Ovary (tissue), 7 donors: ENCODE measurements at regions not wholly inside any gene's neighbourhood (a gene's known extent, or its start where the extent isn't known, plus 50 kb on each side); places are given as distances from the start of the nearest gene placed in this dataset.

Experiments used
- DNase-seq, 5 donors: peaks; one replicate each; pipeline ENCODE4 v3.0.0-alpha.2; 2019 to 2020
- H3K27ac ChIP-seq, 2 donors: fragments of 200-600 bp; one replicate each; pipeline versions ENCODE4 v1.5.1 to v1.8.0; 2019 to 2022
- H3K27me3 ChIP-seq: fragments of 200-600 bp; one replicate; pipeline ENCODE4 v1.8.0; 2022
- H3K36me3 ChIP-seq: fragments of 200-600 bp; sonication (generic); one replicate; pipeline ENCODE4 v1.5.1; 2019
- H3K4me1 ChIP-seq: one replicate; pipeline ENCODE4 v1.8.1; 2013; ENCODE audit warnings: mild to moderate bottlenecking, moderate library complexity; ENCODE audit not compliant: insufficient read depth
- H3K4me3 ChIP-seq: fragments of 200-600 bp; sonication (generic); one replicate; pipeline ENCODE4 v1.5.1; 2017
- H3K9me3 ChIP-seq, 2 donors: fragments of 200-600 bp in 1 of 2; sonication (generic) in 1 of 2; one replicate each; pipeline versions ENCODE4 v1.5.1 to v1.8.1; 2013 to 2019; ENCODE audit warnings: mild to moderate bottlenecking in 1 of 2, moderate library complexity in 1 of 2
- EP300 ChIP-seq: sonication (generic); formaldehyde crosslinking; IDR thresholded peaks from one replicate; pipeline ENCODE4 v1.6.1; 2017; ENCODE audit warnings: antibody characterized with exemption
- POLR2A ChIP-seq: fragments of 450-650 bp; IDR thresholded peaks from one replicate; pipeline ENCODE4 v1.6.1; 2017; ENCODE audit warnings: antibody characterized with exemption, mild to moderate bottlenecking, moderate library complexity
- WGBS, 3 donors: extraction: QIAGEN DNeasy Blood & Tissue Kit in 1 of 3; methylation state at CpG; one replicate each; pipeline versions ENCODE4 v1.1.5 to v1.1.7; 2013 to 2017; 5-methylcytosine and 5-hydroxymethylcytosine counted together
- intact Hi-C, 4 donors: fragments of 100-400 bp; cut with DNase I; formaldehyde crosslinking; loops; one replicate each; pipeline versions ENCODE4 v1.11.0 to v1.15.1; 2022 to 2023
- TF ChIP-seq, protein P1 (sequence below), 3 donors: fragments of 450-650 bp in 2 of 3; fragments of 200-600 bp in 1 of 3; IDR thresholded peaks; one replicate each; pipeline versions ENCODE4 v1.5.1 to v1.8.0; 2016 to 2022; ENCODE audit warnings: antibody characterized with exemption in 3 of 3, mild to moderate bottlenecking in 1 of 3
- donor health status: DM: no; HTN: no; CAD: no; lungs with moderate emphysema.
- donor health status: DM: no; HTN: no; CAD: no.
- donor health status: Bipolar disorder and iron deficiency.
- donor health status: DM: no; HTN: no; CAD: no.
- donor health status: DM: yes; HTN: yes; CAD: no.

DNA sequence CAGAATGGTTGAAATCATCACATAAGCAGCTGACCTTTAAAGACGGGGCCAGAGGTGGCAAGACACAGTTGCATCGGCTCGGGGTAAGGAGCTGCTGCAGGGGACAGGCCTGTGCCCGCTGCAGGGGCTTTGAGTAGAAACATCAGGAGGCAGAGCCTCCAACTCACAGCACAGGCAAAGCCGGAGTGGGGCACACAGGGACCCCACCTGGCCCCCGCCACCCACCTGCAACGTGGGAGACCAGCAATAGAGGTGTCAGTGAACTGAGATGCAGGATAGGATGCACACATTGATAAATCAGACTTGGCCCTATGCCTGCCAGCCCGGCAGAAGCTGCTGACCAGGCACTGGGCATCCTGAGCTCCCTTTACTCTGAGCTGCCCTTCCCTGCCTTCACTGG, 257.2 kb downstream of the NPHP4 start:
- Histone ChIP-seq H3K9me3 (no peaks in the 10 kb centered on the region), H3K27me3 (no peaks in the 10 kb centered on the region), H3K4me1 (no peaks in the 10 kb centered on the region), H3K36me3 (no peaks in the 10 kb centered on the region), H3K4me3 (no peak overlapping the region), H3K27ac (no peak overlapping the region)
- no peak for DNase-seq
- intact Hi-C loops, result loop anchor here in 1 of 4 donors (5.0 kb wide), 1 partner anchor 1518 kb away; no protein-coding TSS in a partner anchor
- 61 to 74% (median 67%) methylated on average over 8 of the region's 8 CpGs for WGBS, 3 donors
- no peak for TF ChIP-seq POLR2A
- TF ChIP-seq, protein P1, sequence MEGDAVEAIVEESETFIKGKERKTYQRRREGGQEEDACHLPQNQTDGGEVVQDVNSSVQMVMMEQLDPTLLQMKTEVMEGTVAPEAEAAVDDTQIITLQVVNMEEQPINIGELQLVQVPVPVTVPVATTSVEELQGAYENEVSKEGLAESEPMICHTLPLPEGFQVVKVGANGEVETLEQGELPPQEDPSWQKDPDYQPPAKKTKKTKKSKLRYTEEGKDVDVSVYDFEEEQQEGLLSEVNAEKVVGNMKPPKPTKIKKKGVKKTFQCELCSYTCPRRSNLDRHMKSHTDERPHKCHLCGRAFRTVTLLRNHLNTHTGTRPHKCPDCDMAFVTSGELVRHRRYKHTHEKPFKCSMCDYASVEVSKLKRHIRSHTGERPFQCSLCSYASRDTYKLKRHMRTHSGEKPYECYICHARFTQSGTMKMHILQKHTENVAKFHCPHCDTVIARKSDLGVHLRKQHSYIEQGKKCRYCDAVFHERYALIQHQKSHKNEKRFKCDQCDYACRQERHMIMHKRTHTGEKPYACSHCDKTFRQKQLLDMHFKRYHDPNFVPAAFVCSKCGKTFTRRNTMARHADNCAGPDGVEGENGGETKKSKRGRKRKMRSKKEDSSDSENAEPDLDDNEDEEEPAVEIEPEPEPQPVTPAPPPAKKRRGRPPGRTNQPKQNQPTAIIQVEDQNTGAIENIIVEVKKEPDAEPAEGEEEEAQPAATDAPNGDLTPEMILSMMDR (IDR thresholded peaks at IDR 0.05), result no peak
- no peak for TF ChIP-seq EP300

DNA sequence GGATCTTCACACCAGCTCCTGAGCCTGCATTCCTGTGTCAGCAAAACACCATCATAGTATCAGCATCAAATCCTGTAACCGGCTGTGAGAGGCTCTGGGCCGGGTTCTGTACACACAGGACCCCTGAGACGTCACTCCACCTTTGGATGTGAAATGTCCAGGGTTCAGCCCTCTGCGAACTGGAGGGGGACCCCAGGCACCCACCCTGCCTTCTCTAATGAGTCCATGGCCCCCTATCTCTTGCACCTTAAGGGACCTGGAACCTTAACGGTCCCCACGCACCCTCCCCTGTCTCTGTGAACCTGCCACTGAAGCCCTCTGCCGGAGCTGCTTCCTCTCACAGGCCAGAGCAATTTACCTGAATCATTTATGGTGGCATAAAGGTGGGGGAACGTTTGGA, 257.8 kb downstream of the NPHP4 start:
- Histone ChIP-seq H3K27ac (no peak overlapping the region), H3K9me3 (no peaks in the 10 kb centered on the region), H3K27me3 (no peaks in the 10 kb centered on the region), H3K4me3 (no peak overlapping the region), H3K36me3 (no peaks in the 10 kb centered on the region), H3K4me1 (no peaks in the 10 kb centered on the region)
- TF ChIP-seq POLR2A (no peak), EP300 (no peak)
- TF ChIP-seq, protein P1 (IDR thresholded peaks at IDR 0.05), result no peak
- intact Hi-C loops, result no loop called here
- 69 to 79% (median 73%) methylated on average over 8 of the region's 8 CpGs for WGBS, 3 donors
- no peak for DNase-seq

DNA sequence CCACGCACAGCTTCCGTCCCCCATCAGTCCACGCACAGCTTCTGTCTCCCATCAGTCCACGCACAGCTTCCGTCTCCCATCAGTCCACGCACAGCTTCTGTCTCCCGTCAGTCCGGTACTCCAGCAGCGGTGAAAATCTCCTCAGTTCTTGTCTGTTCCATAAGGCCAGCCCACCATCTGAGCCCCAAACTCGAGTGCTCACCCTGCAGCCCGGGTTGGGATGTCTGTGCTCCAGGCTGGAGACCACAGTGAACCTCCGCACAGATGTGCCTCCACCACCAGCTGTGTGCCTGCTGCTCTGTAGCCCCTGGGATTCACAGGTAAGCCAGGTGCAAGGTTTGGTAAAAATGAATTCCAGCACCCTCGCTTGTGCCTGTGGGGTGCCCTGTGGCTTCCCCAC, 258.6 kb downstream of the NPHP4 start:
- TF ChIP-seq POLR2A (no peak), EP300 (no peak)
- TF ChIP-seq, protein P1 (IDR thresholded peaks at IDR 0.05), result no peak
- H3K4me3 ChIP-seq, result no peak overlapping the region
- H3K27me3 ChIP-seq, result no peaks in the 10 kb centered on the region
- H3K4me1 ChIP-seq, result no peaks in the 10 kb centered on the region
- intact Hi-C loops, result no loop called here
- 83 to 90% (median 87%) methylated on average over 13 of the region's 13 CpGs for WGBS, 3 donors
- H3K9me3 ChIP-seq, result no peaks in the 10 kb centered on the region
- no peak overlapping the region for H3K27ac ChIP-seq
- DNase-seq, result no peak
- no peaks in the 10 kb centered on the region for H3K36me3 ChIP-seq

DNA sequence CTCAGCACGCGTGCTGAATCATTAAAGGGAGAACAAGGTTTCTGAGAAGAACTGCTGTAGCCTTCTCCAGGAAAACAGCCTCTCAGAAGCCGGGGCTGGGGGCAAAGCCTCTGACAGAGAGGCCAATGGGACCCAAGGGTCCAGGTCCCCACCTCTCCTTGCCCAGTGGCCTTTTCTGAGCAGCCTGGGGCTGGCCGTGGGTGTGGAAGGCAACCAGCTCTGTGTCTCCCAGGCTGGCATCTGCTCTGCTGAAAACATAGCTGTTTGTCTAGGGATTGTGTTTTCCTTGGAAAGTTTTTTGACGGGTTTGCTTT, 261.2 kb downstream of the NPHP4 start:
- WGBS, 3 donors, result 72 to 83% (median 82%) methylated on average over 5 of the region's 5 CpGs
- Histone ChIP-seq H3K27ac (no peak overlapping the region), H3K4me1 (no peaks in the 10 kb centered on the region), H3K27me3 (no peaks in the 10 kb centered on the region), H3K36me3 (no peaks in the 10 kb centered on the region), H3K9me3 (no peaks in the 10 kb centered on the region), H3K4me3 (no peak overlapping the region)
- no peak for DNase-seq
- TF ChIP-seq, protein P1 (IDR thresholded peaks at IDR 0.05), result no peak
- TF ChIP-seq POLR2A (no peak), EP300 (no peak)
- intact Hi-C loops, result no loop called here
